ENCODE measurements at regions not wholly inside any gene's neighbourhood (a gene's known extent, or its start where the extent isn't known, plus 50 kb on each side); places are given as distances from the start of the nearest gene placed in this dataset.
"Not testable (repeated sequence)": the region's sequence is repeated elsewhere in the genome, so short reads cannot be mapped to it uniquely, and the experiment has no call there.

DNA sequence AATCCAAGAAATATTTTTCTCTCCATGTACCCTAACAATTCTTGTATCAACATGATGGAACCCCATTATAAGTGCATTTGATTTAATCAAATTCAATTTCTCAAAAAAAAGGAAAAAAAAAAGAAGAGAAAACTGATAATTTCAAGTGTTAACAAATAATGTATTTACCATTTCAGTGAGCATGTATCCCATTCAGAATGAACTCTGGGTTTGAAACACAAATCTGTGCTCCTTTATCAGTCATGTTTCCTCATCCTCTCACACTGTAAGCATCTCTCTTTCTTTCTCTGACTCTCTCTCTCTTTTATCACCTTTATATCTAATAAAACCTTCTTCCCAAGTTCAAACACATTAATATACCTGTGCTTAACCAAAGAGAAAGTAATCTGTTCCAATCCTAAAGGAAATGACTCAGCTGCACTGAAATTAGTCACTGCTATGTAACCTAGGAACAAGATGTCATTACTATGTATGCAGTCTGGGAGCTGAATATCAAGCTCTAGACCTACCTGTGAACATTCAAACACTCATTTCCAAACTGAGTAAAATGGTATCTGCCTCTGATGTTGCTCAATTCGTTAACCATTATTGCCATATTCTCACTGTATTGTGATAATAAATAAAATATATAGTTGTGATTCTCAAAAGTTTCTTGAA is 135.0 kb upstream of the LRIG3 start:
- FAIRE-seq: no peak
- no peak for TF ChIP-seq ZNF232 (CRISPR knock-in tag; IDR thresholded peaks at IDR 0.05; ENCODE audit: borderline replicate concordance)
- TF ChIP-seq, protein P1, sequence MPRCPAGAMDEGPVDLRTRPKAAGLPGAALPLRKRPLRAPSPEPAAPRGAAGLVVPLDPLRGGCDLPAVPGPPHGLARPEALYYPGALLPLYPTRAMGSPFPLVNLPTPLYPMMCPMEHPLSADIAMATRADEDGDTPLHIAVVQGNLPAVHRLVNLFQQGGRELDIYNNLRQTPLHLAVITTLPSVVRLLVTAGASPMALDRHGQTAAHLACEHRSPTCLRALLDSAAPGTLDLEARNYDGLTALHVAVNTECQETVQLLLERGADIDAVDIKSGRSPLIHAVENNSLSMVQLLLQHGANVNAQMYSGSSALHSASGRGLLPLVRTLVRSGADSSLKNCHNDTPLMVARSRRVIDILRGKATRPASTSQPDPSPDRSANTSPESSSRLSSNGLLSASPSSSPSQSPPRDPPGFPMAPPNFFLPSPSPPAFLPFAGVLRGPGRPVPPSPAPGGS (CRISPR knock-in tag; IDR thresholded peaks at IDR 0.05): no peak
- TF ChIP-seq, protein P2, sequence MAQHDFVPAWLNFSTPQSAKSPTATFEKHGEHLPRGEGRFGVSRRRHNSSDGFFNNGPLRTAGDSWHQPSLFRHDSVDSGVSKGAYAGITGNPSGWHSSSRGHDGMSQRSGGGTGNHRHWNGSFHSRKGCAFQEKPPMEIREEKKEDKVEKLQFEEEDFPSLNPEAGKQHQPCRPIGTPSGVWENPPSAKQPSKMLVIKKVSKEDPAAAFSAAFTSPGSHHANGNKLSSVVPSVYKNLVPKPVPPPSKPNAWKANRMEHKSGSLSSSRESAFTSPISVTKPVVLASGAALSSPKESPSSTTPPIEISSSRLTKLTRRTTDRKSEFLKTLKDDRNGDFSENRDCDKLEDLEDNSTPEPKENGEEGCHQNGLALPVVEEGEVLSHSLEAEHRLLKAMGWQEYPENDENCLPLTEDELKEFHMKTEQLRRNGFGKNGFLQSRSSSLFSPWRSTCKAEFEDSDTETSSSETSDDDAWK (CRISPR knock-in tag; IDR thresholded peaks at IDR 0.05): no peak
- no peak for TF ChIP-seq ZNF598 (CRISPR knock-in tag; IDR thresholded peaks at IDR 0.05; ENCODE audit: borderline replicate concordance)
- TF ChIP-seq HOXA9 (CRISPR knock-in tag; IDR thresholded peaks at IDR 0.05; ENCODE audit: borderline replicate concordance): no peak
- no peak for TF ChIP-seq KLF15 (CRISPR knock-in tag; IDR thresholded peaks at IDR 0.05; ENCODE audit: borderline replicate concordance)
- no peak for TF ChIP-seq ZNF891 (CRISPR knock-in tag; IDR thresholded peaks at IDR 0.05)
- TF ChIP-seq CBX2 (IDR thresholded peaks at IDR 0.05; ENCODE audit: low read depth, low read length): no peak
- no peak for TF ChIP-seq CBX2 (CRISPR knock-in tag; IDR thresholded peaks at IDR 0.05; ENCODE audit: low read depth)
- TF ChIP-seq BRD4 (CRISPR knock-in tag; IDR thresholded peaks at IDR 0.05): no peak
- intact Hi-C loops (cut with micrococcal nuclease; ENCODE audit: unreplicated experiment) (no loop called here), in situ Hi-C loops (cut with HindIII; ENCODE audit: extremely low pct_ligation_motif_present, low pct_unique_long_range_greater_than_20kb) (no loop called here)
- ATAC-seq: no peak
- no peak overlapping the region for H3K4me3 ChIP-seq (replicated peaks in 1 of 3; ENCODE audit: insufficient read depth in 1 of 3, low read depth in 2 of 3, low read length in 3 of 3)
- CTCF ChIA-PET (ENCODE audit: low intra/inter-chr PET ratio, low total read pairs): no interaction called here
- no TSS peak for BruUV-seq (replicated peaks)
- H3K4me2 ChIP-seq (ENCODE audit: low read depth, low read length): no peak overlapping the region
- POLR2A ChIA-PET: no interaction called here
- H3K4me1 ChIP-seq (ENCODE audit: insufficient read depth, low read length): no peaks in the 10 kb centered on the region
- no peaks in the 10 kb centered on the region for H3K9me3 ChIP-seq (ENCODE audit: low read length)
- H3K27ac ChIP-seq (ENCODE audit: extremely low read length, insufficient read depth, low read length): no peak overlapping the region
- no peak for DNase-seq (ENCODE audit: low spot score)
- WGBS (ENCODE audit: low lambda C conversion rate): 0% methylated on average over 1 of the region's 1 CpG
- no peaks in the 10 kb centered on the region; a peak in 1 of 5 replicates for H3K27me3 ChIP-seq (ENCODE audit: control insufficient read depth in 1 of 2, insufficient read depth in 2 of 2, low read length in 2 of 2)
- H4K20me1 ChIP-seq (ENCODE audit: insufficient read depth, low read length): no peaks in the 10 kb centered on the region
- no peaks in the 10 kb centered on the region for H3K36me3 ChIP-seq (replicated peaks in 1 of 2; ENCODE audit: control insufficient read depth in 1 of 2, insufficient read depth in 2 of 2, low read length in 2 of 2)
- H2AFZ ChIP-seq (ENCODE audit: low read length): no peak overlapping the region
- H3K9ac ChIP-seq (ENCODE audit: insufficient read depth, low read depth, low read length): no peak overlapping the region
- no peaks in the 10 kb centered on the region for H3K79me2 ChIP-seq (ENCODE audit: insufficient read depth, low read length)

DNA sequence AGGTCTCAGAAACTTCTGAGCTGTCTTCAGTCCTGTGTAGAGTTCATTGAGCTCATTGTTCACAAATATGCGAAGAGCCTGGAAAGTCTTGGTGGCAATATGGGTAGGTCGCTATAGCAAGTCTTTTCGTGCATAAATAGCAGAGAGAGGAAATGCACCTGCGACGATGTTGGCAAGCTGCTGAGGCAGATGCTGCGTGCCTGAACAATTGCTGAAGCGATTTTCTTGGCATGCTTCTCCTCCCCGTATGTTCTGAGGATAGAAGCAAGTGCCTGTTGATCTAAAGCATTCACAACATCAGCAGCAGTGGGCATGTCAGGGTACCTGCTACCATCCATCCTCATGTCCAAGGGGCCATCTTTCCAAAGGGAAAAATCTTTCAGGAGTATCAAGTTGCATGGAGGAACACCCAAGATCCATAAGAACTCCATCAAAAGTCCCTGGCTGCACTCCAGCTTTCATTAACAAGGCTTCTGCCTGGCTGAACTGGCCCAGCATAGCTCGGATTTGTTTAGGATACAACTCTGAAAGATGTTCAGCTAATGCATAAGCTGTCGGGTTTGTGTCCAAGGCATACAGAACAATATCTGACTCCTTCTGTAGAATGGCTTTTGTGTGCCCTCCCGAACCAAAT is 133.1 kb upstream of the LRIG3 start:
- H3K4me1 ChIP-seq (ENCODE audit: insufficient read depth, low read length); H3K27me3 ChIP-seq (ENCODE audit: control insufficient read depth in 1 of 2, insufficient read depth in 2 of 2, low read length in 2 of 2); H3K36me3 ChIP-seq (replicated peaks in 1 of 2; ENCODE audit: control insufficient read depth in 1 of 2, insufficient read depth in 2 of 2, low read length in 2 of 2); H2AFZ ChIP-seq (ENCODE audit: low read length); BruUV-seq (replicated peaks); CTCF ChIA-PET (ENCODE audit: low intra/inter-chr PET ratio, low total read pairs); H3K27ac ChIP-seq (ENCODE audit: extremely low read length, insufficient read depth, low read length); H3K4me3 ChIP-seq (replicated peaks in 1 of 3; ENCODE audit: insufficient read depth in 1 of 3, low read depth in 2 of 3, low read length in 3 of 3); intact Hi-C loops (cut with micrococcal nuclease; ENCODE audit: unreplicated experiment); FAIRE-seq; H4K20me1 ChIP-seq (ENCODE audit: insufficient read depth, low read length); ATAC-seq; DNase-seq (ENCODE audit: low spot score); H3K9me3 ChIP-seq (ENCODE audit: low read length); in situ Hi-C loops (cut with HindIII; ENCODE audit: extremely low pct_ligation_motif_present, low pct_unique_long_range_greater_than_20kb); H3K9ac ChIP-seq (ENCODE audit: insufficient read depth, low read depth, low read length); POLR2A ChIA-PET; H3K79me2 ChIP-seq (ENCODE audit: insufficient read depth, low read length); H3K4me2 ChIP-seq (ENCODE audit: low read depth, low read length): not testable (repeated sequence)
- 29% methylated on average over 11 of the region's 11 CpGs for WGBS (ENCODE audit: low lambda C conversion rate)

Measured in HepG2 (cell line).